GM12878 (cell line): ENCODE measurements at regions not wholly inside any gene's neighbourhood (a gene's known extent, or its start where the extent isn't known, plus 50 kb on each side); places are given as distances from the start of the nearest gene placed in this dataset.

Experiments
- MXI1 ChIP-seq: fragments of 150-350 bp; IDR thresholded peaks from 2 replicates; pipeline ENCODE4 v1.6.1; 2011; ENCODE audit warnings: low read depth, mild to moderate bottlenecking, inconsistent platforms, low read length, improper control_type of control experiment
- POLR2A ChIP-seq: IDR thresholded peaks from 2 replicates; pipeline ENCODE4 v1.6.1; 2011; ENCODE audit warnings: low read depth, mild to moderate bottlenecking, low read length
- STAT1 ChIP-seq: fragments of 450-650 bp; conservative IDR thresholded peaks from 2 replicates; pipeline ENCODE4 v1.6.1; 2014; ENCODE audit warnings: antibody characterized with exemption, mild to moderate bottlenecking
- ZZZ3 ChIP-seq: IDR thresholded peaks from 2 replicates; pipeline ENCODE4 v1.6.1; 2011; ENCODE audit warnings: low read depth; ENCODE audit not compliant: control insufficient read depth, insufficient read length
- TF ChIP-seq, protein P1 (sequence below): IDR thresholded peaks from 2 replicates; pipeline ENCODE4 v1.6.1; 2011; ENCODE audit warnings: low read depth, mild to moderate bottlenecking, low read length, moderate library complexity, borderline replicate concordance; ENCODE audit errors: extremely low read depth
- TF ChIP-seq, protein P2 (sequence below): fragments of 450-650 bp; IDR thresholded peaks from 2 replicates; pipeline ENCODE4 v1.6.1; 2017; ENCODE audit warnings: antibody characterized with exemption, mild to moderate bottlenecking, moderate library complexity
- TF ChIP-seq, protein P3 (sequence below), 3 experiments: IDR thresholded peaks in 2 of 3; conservative IDR thresholded peaks in 1 of 3; 2 replicates each; pipeline ENCODE4 v1.5.1; 2011; ENCODE audit warnings: low read depth in 3 of 3, low read length in 3 of 3, mild to moderate bottlenecking in 3 of 3, control low read depth in 2 of 3, moderate library complexity in 2 of 3, inconsistent platforms in 1 of 3, mixed read lengths in 1 of 3; ENCODE audit not compliant: control insufficient read depth in 2 of 3, insufficient read depth in 1 of 3; ENCODE audit errors: extremely low read depth in 1 of 3

DNA sequence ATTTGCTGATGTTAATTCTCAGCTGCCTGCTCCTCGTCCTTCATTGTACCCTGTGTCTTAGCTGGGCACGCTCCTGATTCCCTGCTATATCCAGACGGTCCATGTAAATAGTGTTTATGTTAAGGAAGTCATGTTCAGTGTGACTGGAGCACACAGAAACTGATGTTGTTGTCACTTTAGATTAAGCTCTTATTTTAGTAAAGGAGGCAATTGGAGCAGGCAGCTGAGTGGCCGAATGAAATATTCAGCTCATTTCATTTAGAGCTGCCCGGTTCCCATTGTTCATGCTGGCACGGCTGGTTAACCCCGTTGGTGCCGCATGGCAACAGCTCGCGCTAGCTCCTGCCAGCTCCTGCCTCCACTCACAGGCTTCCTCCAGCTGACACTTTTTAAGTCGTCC lies 446.8 kb upstream of the SOX5 start:
- TF ChIP-seq, protein P1, sequence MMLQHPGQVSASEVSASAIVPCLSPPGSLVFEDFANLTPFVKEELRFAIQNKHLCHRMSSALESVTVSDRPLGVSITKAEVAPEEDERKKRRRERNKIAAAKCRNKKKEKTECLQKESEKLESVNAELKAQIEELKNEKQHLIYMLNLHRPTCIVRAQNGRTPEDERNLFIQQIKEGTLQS: no peak
- TF ChIP-seq, protein P2, sequence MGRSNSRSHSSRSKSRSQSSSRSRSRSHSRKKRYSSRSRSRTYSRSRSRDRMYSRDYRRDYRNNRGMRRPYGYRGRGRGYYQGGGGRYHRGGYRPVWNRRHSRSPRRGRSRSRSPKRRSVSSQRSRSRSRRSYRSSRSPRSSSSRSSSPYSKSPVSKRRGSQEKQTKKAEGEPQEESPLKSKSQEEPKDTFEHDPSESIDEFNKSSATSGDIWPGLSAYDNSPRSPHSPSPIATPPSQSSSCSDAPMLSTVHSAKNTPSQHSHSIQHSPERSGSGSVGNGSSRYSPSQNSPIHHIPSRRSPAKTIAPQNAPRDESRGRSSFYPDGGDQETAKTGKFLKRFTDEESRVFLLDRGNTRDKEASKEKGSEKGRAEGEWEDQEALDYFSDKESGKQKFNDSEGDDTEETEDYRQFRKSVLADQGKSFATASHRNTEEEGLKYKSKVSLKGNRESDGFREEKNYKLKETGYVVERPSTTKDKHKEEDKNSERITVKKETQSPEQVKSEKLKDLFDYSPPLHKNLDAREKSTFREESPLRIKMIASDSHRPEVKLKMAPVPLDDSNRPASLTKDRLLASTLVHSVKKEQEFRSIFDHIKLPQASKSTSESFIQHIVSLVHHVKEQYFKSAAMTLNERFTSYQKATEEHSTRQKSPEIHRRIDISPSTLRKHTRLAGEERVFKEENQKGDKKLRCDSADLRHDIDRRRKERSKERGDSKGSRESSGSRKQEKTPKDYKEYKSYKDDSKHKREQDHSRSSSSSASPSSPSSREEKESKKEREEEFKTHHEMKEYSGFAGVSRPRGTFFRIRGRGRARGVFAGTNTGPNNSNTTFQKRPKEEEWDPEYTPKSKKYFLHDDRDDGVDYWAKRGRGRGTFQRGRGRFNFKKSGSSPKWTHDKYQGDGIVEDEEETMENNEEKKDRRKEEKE: no peak
- TF ChIP-seq POLR2A (no peak), STAT1 (no peak), MXI1 (no peak), ZZZ3 (no peak)
- TF ChIP-seq, protein P3, sequence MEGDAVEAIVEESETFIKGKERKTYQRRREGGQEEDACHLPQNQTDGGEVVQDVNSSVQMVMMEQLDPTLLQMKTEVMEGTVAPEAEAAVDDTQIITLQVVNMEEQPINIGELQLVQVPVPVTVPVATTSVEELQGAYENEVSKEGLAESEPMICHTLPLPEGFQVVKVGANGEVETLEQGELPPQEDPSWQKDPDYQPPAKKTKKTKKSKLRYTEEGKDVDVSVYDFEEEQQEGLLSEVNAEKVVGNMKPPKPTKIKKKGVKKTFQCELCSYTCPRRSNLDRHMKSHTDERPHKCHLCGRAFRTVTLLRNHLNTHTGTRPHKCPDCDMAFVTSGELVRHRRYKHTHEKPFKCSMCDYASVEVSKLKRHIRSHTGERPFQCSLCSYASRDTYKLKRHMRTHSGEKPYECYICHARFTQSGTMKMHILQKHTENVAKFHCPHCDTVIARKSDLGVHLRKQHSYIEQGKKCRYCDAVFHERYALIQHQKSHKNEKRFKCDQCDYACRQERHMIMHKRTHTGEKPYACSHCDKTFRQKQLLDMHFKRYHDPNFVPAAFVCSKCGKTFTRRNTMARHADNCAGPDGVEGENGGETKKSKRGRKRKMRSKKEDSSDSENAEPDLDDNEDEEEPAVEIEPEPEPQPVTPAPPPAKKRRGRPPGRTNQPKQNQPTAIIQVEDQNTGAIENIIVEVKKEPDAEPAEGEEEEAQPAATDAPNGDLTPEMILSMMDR (IDR thresholded peaks at IDR 0.05 in 2 of 3, conservative IDR thresholded peaks at IDR 0.05 in 1 of 3; ENCODE audit: control insufficient read depth in 2 of 3, extremely low read depth in 1 of 3, insufficient read depth in 1 of 3, low read depth in 3 of 3, low read length in 3 of 3): no peak
